Endothelial cell of umbilical vein (primary cell): ENCODE measurements at regions not wholly inside any gene's neighbourhood (a gene's known extent, or its start where the extent isn't known, plus 50 kb on each side); places are given as distances from the start of the nearest gene placed in this dataset.

Source experiments
- BruUV-seq: library from RNA; stranded (reverse); fragments of 400-500 nt; replicated peaks from 2 replicates; lab custom pipeline; 2021; lab: Mats Ljungman, UMichigan
- CTCF ChIA-PET: fragments of 300-600, 350-600 bp; sonication (Branson Sonifier 250); formaldehyde crosslinking; loops from one replicate; lab custom pipeline; 2021; ENCODE audit warnings: antibody characterized with exemption, inconsistent platforms; lab: Charles Lee
- POLR2A ChIA-PET: fragments of 300-600, 350-600 bp; sonication (Branson Sonifier 250); formaldehyde crosslinking; loops from one replicate; lab custom pipeline; 2021; ENCODE audit warnings: antibody characterized with exemption, inconsistent platforms; lab: Charles Lee
- DNase-seq: peaks from one replicate; pipeline ENCODE4 v3.0.0-alpha.2; 2011; ENCODE audit warnings: low read depth, low spot score
- FAIRE-seq: peaks from 2 replicates; lab custom pipeline; 2011; peaks lifted over from hg19 to GRCh38; lab: Jason Lieb, UNC
- H2AFZ ChIP-seq: 2 replicates; pipeline ENCODE4 v1.6.0; 2012; ENCODE audit warnings: low read depth, low read length, control low read depth, inconsistent platforms
- H3K27ac ChIP-seq: 2 replicates; pipeline ENCODE4 v1.5.1; 2011; ENCODE audit warnings: low read depth, mild to moderate bottlenecking, control low read depth, low read length, moderate library complexity; ENCODE audit not compliant: insufficient read depth
- H3K27me3 ChIP-seq, 2 experiments: 2 replicates each; pipeline versions ENCODE4 v1.6.0 to v1.6.1; 2011; ENCODE audit warnings: low read length in 2 of 2, mixed read lengths in 1 of 2; ENCODE audit not compliant: control insufficient read depth in 2 of 2, insufficient read depth in 2 of 2
- H3K36me3 ChIP-seq, 2 experiments: 2 replicates in 1 of 2; 3 replicates in 1 of 2; pipeline ENCODE4 v1.5.1; 2011; ENCODE audit warnings: low read length in 2 of 2, mild to moderate bottlenecking in 1 of 2, moderate library complexity in 1 of 2; ENCODE audit not compliant: control insufficient read depth in 2 of 2, insufficient read depth in 2 of 2; ENCODE audit errors: extremely low read depth in 1 of 2
- H3K4me1 ChIP-seq: 3 replicates; pipeline ENCODE4 v1.5.1; 2011; ENCODE audit warnings: mild to moderate bottlenecking, low read length; ENCODE audit not compliant: control insufficient read depth, insufficient read depth; ENCODE audit errors: extremely low read depth
- H3K4me2 ChIP-seq: 2 replicates; pipeline ENCODE4 v1.6.1; 2011; ENCODE audit warnings: low read length, control low read depth, mixed read lengths; ENCODE audit not compliant: insufficient read depth
- H3K4me3 ChIP-seq, 3 experiments: fragments of 200-600 bp in 1 of 3; sonication (generic), shearing (Covaris generic) in 1 of 3; replicated peaks in 1 of 3; 2 replicates each; pipeline ENCODE4 v1.5.1; 2011 to 2016; ENCODE audit warnings: control low read depth in 3 of 3, low read length in 3 of 3, mild to moderate bottlenecking in 2 of 3, inconsistent platforms in 1 of 3, low read depth in 1 of 3, moderate library complexity in 1 of 3; ENCODE audit not compliant: insufficient read depth in 1 of 3
- H3K79me2 ChIP-seq: 2 replicates; pipeline ENCODE4 v1.6.0; 2012; ENCODE audit warnings: low read length, inconsistent platforms; ENCODE audit not compliant: control insufficient read depth, insufficient read depth
- H3K9ac ChIP-seq: replicated peaks from 2 replicates; pipeline ENCODE3; 2011; ENCODE audit warnings: low read length, control low read depth; ENCODE audit not compliant: insufficient read depth; ENCODE audit errors: extremely low read depth
- H3K9me1 ChIP-seq: replicated peaks from 3 replicates; pipeline ENCODE4 v1.6.0; 2011; ENCODE audit warnings: mild to moderate bottlenecking, low read length; ENCODE audit not compliant: control insufficient read depth, insufficient read depth; ENCODE audit errors: extremely low read depth
- H3K9me3 ChIP-seq: replicated peaks from 2 replicates; pipeline ENCODE4 v1.5.1; 2012; ENCODE audit warnings: low read length, inconsistent platforms; ENCODE audit not compliant: control insufficient read depth, insufficient read depth
- H4K20me1 ChIP-seq: replicated peaks from 2 replicates; pipeline ENCODE3; 2011; ENCODE audit warnings: mild to moderate bottlenecking, low read length; ENCODE audit not compliant: control insufficient read depth, insufficient read depth; ENCODE audit errors: extremely low read depth
- CTCF ChIP-seq, 2 donors: IDR thresholded peaks; 1 replicate in 1 of 2; 2 replicates in 1 of 2; pipeline ENCODE4 v1.5.1; 2011; ENCODE audit warnings: low read length in 2 of 2, mild to moderate bottlenecking in 2 of 2, moderate library complexity in 2 of 2, control low read depth in 1 of 2, inconsistent platforms in 1 of 2, low read depth in 1 of 2; ENCODE audit not compliant: insufficient read depth in 1 of 2; ENCODE audit errors: extremely low read depth in 1 of 2
- EZH2 ChIP-seq: IDR thresholded peaks from 2 replicates; pipeline ENCODE4 v1.6.1; 2012; ENCODE audit warnings: borderline replicate concordance, low read depth, mild to moderate bottlenecking, moderate library complexity, low read length, inconsistent platforms; ENCODE audit not compliant: severe bottlenecking
- FOS ChIP-seq: IDR thresholded peaks from 2 replicates; pipeline ENCODE4 v1.6.1; 2011; ENCODE audit warnings: mild to moderate bottlenecking, low read length, moderate library complexity, borderline replicate concordance; ENCODE audit not compliant: insufficient read depth
- GATA2 ChIP-seq: IDR thresholded peaks from 2 replicates; pipeline ENCODE4 v1.7.0; 2011; ENCODE audit warnings: low read depth, mild to moderate bottlenecking, moderate library complexity, mixed read lengths, low read length; ENCODE audit not compliant: insufficient read length, insufficient read depth
- JUN ChIP-seq: IDR thresholded peaks from 2 replicates; pipeline ENCODE4 v1.6.1; 2011; ENCODE audit warnings: borderline replicate concordance, low read depth; ENCODE audit not compliant: insufficient read length, insufficient read depth
- MYC ChIP-seq: IDR thresholded peaks from one replicate; pipeline ENCODE4 v1.6.1; 2011; ENCODE audit warnings: mild to moderate bottlenecking, low read depth, low read length
- POLR2A ChIP-seq: IDR thresholded peaks from 2 replicates; pipeline ENCODE4 v1.6.1; 2012; ENCODE audit warnings: low read depth, mild to moderate bottlenecking, control low read depth, low read length
- POLR2AphosphoS5 ChIP-seq: IDR thresholded peaks from 2 replicates; pipeline ENCODE4 v1.6.1; 2012; ENCODE audit warnings: low read depth, mild to moderate bottlenecking, control low read depth, low read length, moderate library complexity; ENCODE audit not compliant: insufficient read depth
- dilution Hi-C: fragments of 300-500 bp; cut with MboI; formaldehyde crosslinking; loops from one replicate; pipeline ENCODE4 v1.15.0; 2019; ENCODE audit warnings: low sequenced_read_pairs; ENCODE audit not compliant: extremely low pct_ligation_motif_present
- intact Hi-C: fragments of 100-400 bp; cut with micrococcal nuclease; formaldehyde crosslinking; loops from one replicate; pipeline ENCODE4 v1.10.0; 2022
- TF ChIP-seq, protein P1 (sequence below): IDR thresholded peaks from 2 replicates; pipeline ENCODE4 v1.6.1; 2011; ENCODE audit not compliant: insufficient read depth, insufficient read length

DNA sequence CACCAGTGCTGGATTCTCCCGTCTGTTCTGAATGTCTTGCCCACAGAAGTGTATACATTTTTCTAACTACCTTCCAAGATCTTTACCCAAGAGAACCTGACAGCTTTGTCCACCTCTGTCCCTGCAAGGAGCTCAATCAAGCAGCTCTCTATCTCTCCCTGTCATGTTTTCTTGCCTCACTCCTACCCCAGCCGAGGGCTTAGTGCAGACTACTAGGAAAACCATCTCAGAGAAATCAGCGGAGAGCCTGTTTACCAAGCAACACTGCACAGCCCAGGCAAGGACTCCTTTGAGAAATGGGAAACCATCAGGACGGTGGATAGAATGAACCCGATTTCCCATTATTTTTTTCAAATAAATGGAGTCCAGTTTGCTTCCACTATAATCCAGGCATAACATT lies 250.7 kb upstream of the JARID2 start:
- no peaks in the 10 kb centered on the region for H4K20me1 ChIP-seq
- POLR2A ChIA-PET = no interaction called here
- no peak overlapping the region for H3K4me3 ChIP-seq
- TF ChIP-seq POLR2A (no peak), EZH2 (no peak), GATA2 (no peak), CTCF (IDR thresholded peaks at IDR 0.05; ENCODE audit: extremely low read depth in 1 of 2, insufficient read depth in 1 of 2, low read depth in 1 of 2, low read length in 2 of 2) (no peak), FOS (no peak), POLR2AphosphoS5 (no peak), MYC (no peak), JUN (no peak)
- TF ChIP-seq, protein P1, sequence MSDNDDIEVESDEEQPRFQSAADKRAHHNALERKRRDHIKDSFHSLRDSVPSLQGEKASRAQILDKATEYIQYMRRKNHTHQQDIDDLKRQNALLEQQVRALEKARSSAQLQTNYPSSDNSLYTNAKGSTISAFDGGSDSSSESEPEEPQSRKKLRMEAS = no peak
- CTCF ChIA-PET = no interaction called here
- dilution Hi-C loops = no loop called here
- no peaks in the 10 kb centered on the region for H3K79me2 ChIP-seq
- no peak overlapping the region for H3K4me2 ChIP-seq
- peaks cover 2% of the 10 kb centered on the region for H3K9me3 ChIP-seq
- H2AFZ ChIP-seq = no peak overlapping the region
- H3K4me1 ChIP-seq = no peaks in the 10 kb centered on the region
- H3K9ac ChIP-seq = no peak overlapping the region
- no peak for DNase-seq
- no peaks in the 10 kb centered on the region for H3K27me3 ChIP-seq
- BruUV-seq = no TSS peak
- no peak overlapping the region for H3K27ac ChIP-seq
- H3K36me3 ChIP-seq = no peaks in the 10 kb centered on the region
- H3K9me1 ChIP-seq = no peaks in the 10 kb centered on the region
- no peak for FAIRE-seq
- intact Hi-C loops = no loop called here
